Endothelial cell of umbilical vein (primary cell): ENCODE measurements at regions not wholly inside any gene's neighbourhood (a gene's known extent, or its start where the extent isn't known, plus 50 kb on each side); places are given as distances from the start of the nearest gene placed in this dataset.

Experiments
- BruUV-seq: library from RNA; stranded (reverse); fragments of 400-500 nt; replicated peaks from 2 replicates; lab custom pipeline; 2021; lab: Mats Ljungman, UMichigan
- CTCF ChIA-PET: fragments of 300-600, 350-600 bp; sonication (Branson Sonifier 250); formaldehyde crosslinking; loops from one replicate; lab custom pipeline; 2021; ENCODE audit warnings: antibody characterized with exemption, inconsistent platforms; lab: Charles Lee
- POLR2A ChIA-PET: fragments of 300-600, 350-600 bp; sonication (Branson Sonifier 250); formaldehyde crosslinking; loops from one replicate; lab custom pipeline; 2021; ENCODE audit warnings: antibody characterized with exemption, inconsistent platforms; lab: Charles Lee
- DNase-seq: peaks from one replicate; pipeline ENCODE4 v3.0.0-alpha.2; 2011; ENCODE audit warnings: low read depth, low spot score
- FAIRE-seq: peaks from 2 replicates; lab custom pipeline; 2011; peaks lifted over from hg19 to GRCh38; lab: Jason Lieb, UNC
- H2AFZ ChIP-seq: 2 replicates; pipeline ENCODE4 v1.6.0; 2012; ENCODE audit warnings: low read depth, low read length, control low read depth, inconsistent platforms
- H3K27ac ChIP-seq: 2 replicates; pipeline ENCODE4 v1.5.1; 2011; ENCODE audit warnings: low read depth, mild to moderate bottlenecking, control low read depth, low read length, moderate library complexity; ENCODE audit not compliant: insufficient read depth
- H3K27me3 ChIP-seq, 2 experiments: 2 replicates each; pipeline versions ENCODE4 v1.6.0 to v1.6.1; 2011; ENCODE audit warnings: low read length in 2 of 2, mixed read lengths in 1 of 2; ENCODE audit not compliant: control insufficient read depth in 2 of 2, insufficient read depth in 2 of 2
- H3K36me3 ChIP-seq, 2 experiments: 2 replicates in 1 of 2; 3 replicates in 1 of 2; pipeline ENCODE4 v1.5.1; 2011; ENCODE audit warnings: low read length in 2 of 2, mild to moderate bottlenecking in 1 of 2, moderate library complexity in 1 of 2; ENCODE audit not compliant: control insufficient read depth in 2 of 2, insufficient read depth in 2 of 2; ENCODE audit errors: extremely low read depth in 1 of 2
- H3K4me1 ChIP-seq: 3 replicates; pipeline ENCODE4 v1.5.1; 2011; ENCODE audit warnings: mild to moderate bottlenecking, low read length; ENCODE audit not compliant: control insufficient read depth, insufficient read depth; ENCODE audit errors: extremely low read depth
- H3K4me2 ChIP-seq: 2 replicates; pipeline ENCODE4 v1.6.1; 2011; ENCODE audit warnings: low read length, control low read depth, mixed read lengths; ENCODE audit not compliant: insufficient read depth
- H3K4me3 ChIP-seq, 3 experiments: fragments of 200-600 bp in 1 of 3; sonication (generic), shearing (Covaris generic) in 1 of 3; replicated peaks in 1 of 3; 2 replicates each; pipeline ENCODE4 v1.5.1; 2011 to 2016; ENCODE audit warnings: control low read depth in 3 of 3, low read length in 3 of 3, mild to moderate bottlenecking in 2 of 3, inconsistent platforms in 1 of 3, low read depth in 1 of 3, moderate library complexity in 1 of 3; ENCODE audit not compliant: insufficient read depth in 1 of 3
- H3K79me2 ChIP-seq: 2 replicates; pipeline ENCODE4 v1.6.0; 2012; ENCODE audit warnings: low read length, inconsistent platforms; ENCODE audit not compliant: control insufficient read depth, insufficient read depth
- H3K9ac ChIP-seq: replicated peaks from 2 replicates; pipeline ENCODE3; 2011; ENCODE audit warnings: low read length, control low read depth; ENCODE audit not compliant: insufficient read depth; ENCODE audit errors: extremely low read depth
- H3K9me1 ChIP-seq: replicated peaks from 3 replicates; pipeline ENCODE4 v1.6.0; 2011; ENCODE audit warnings: mild to moderate bottlenecking, low read length; ENCODE audit not compliant: control insufficient read depth, insufficient read depth; ENCODE audit errors: extremely low read depth
- H3K9me3 ChIP-seq: replicated peaks from 2 replicates; pipeline ENCODE4 v1.5.1; 2012; ENCODE audit warnings: low read length, inconsistent platforms; ENCODE audit not compliant: control insufficient read depth, insufficient read depth
- H4K20me1 ChIP-seq: replicated peaks from 2 replicates; pipeline ENCODE3; 2011; ENCODE audit warnings: mild to moderate bottlenecking, low read length; ENCODE audit not compliant: control insufficient read depth, insufficient read depth; ENCODE audit errors: extremely low read depth
- CTCF ChIP-seq, 2 donors: IDR thresholded peaks; 1 replicate in 1 of 2; 2 replicates in 1 of 2; pipeline ENCODE4 v1.5.1; 2011; ENCODE audit warnings: low read length in 2 of 2, mild to moderate bottlenecking in 2 of 2, moderate library complexity in 2 of 2, control low read depth in 1 of 2, inconsistent platforms in 1 of 2, low read depth in 1 of 2; ENCODE audit not compliant: insufficient read depth in 1 of 2; ENCODE audit errors: extremely low read depth in 1 of 2
- EZH2 ChIP-seq: IDR thresholded peaks from 2 replicates; pipeline ENCODE4 v1.6.1; 2012; ENCODE audit warnings: borderline replicate concordance, low read depth, mild to moderate bottlenecking, moderate library complexity, low read length, inconsistent platforms; ENCODE audit not compliant: severe bottlenecking
- FOS ChIP-seq: IDR thresholded peaks from 2 replicates; pipeline ENCODE4 v1.6.1; 2011; ENCODE audit warnings: mild to moderate bottlenecking, low read length, moderate library complexity, borderline replicate concordance; ENCODE audit not compliant: insufficient read depth
- GATA2 ChIP-seq: IDR thresholded peaks from 2 replicates; pipeline ENCODE4 v1.7.0; 2011; ENCODE audit warnings: low read depth, mild to moderate bottlenecking, moderate library complexity, mixed read lengths, low read length; ENCODE audit not compliant: insufficient read length, insufficient read depth
- JUN ChIP-seq: IDR thresholded peaks from 2 replicates; pipeline ENCODE4 v1.6.1; 2011; ENCODE audit warnings: borderline replicate concordance, low read depth; ENCODE audit not compliant: insufficient read length, insufficient read depth
- MAX ChIP-seq: IDR thresholded peaks from 2 replicates; pipeline ENCODE4 v1.6.1; 2011; ENCODE audit not compliant: insufficient read depth, insufficient read length
- MYC ChIP-seq: IDR thresholded peaks from one replicate; pipeline ENCODE4 v1.6.1; 2011; ENCODE audit warnings: mild to moderate bottlenecking, low read depth, low read length
- POLR2A ChIP-seq: IDR thresholded peaks from 2 replicates; pipeline ENCODE4 v1.6.1; 2012; ENCODE audit warnings: low read depth, mild to moderate bottlenecking, control low read depth, low read length
- POLR2AphosphoS5 ChIP-seq: IDR thresholded peaks from 2 replicates; pipeline ENCODE4 v1.6.1; 2012; ENCODE audit warnings: low read depth, mild to moderate bottlenecking, control low read depth, low read length, moderate library complexity; ENCODE audit not compliant: insufficient read depth
- dilution Hi-C: fragments of 300-500 bp; cut with MboI; formaldehyde crosslinking; loops from one replicate; pipeline ENCODE4 v1.15.0; 2019; ENCODE audit warnings: low sequenced_read_pairs; ENCODE audit not compliant: extremely low pct_ligation_motif_present
- intact Hi-C: fragments of 100-400 bp; cut with micrococcal nuclease; formaldehyde crosslinking; loops from one replicate; pipeline ENCODE4 v1.10.0; 2022

- ChIA-PET CTCF (no interaction called here), POLR2A (no interaction called here)
- FAIRE-seq (no peak), DNase-seq (no peak)
- Histone ChIP-seq H3K9me3 (peaks cover 4% of the 10 kb centered on the region), H3K79me2 (no peaks in the 10 kb centered on the region), H3K27ac (no peak overlapping the region), H3K9ac (no peak overlapping the region), H3K9me1 (no peaks in the 10 kb centered on the region), H3K27me3 (no peaks in the 10 kb centered on the region), H3K4me2 (no peak overlapping the region), H3K36me3 (no peaks in the 10 kb centered on the region), H4K20me1 (no peaks in the 10 kb centered on the region), H3K4me1 (no peaks in the 10 kb centered on the region), H2AFZ (no peak overlapping the region), H3K4me3 (no peak overlapping the region)
- dilution Hi-C loops = no loop called here
- TF ChIP-seq GATA2 (no peak), JUN (no peak), POLR2A (no peak), FOS (no peak), MYC (no peak), POLR2AphosphoS5 (no peak), MAX (no peak), CTCF (IDR thresholded peaks at IDR 0.05; ENCODE audit: extremely low read depth in 1 of 2, insufficient read depth in 1 of 2, low read depth in 1 of 2, low read length in 2 of 2) (no peak), EZH2 (no peak)
- no TSS peak for BruUV-seq
- intact Hi-C loops = no loop called here
Observed at GRCh38 chr18:78547817-78548216, 431.8 kb upstream of the SALL3 start.
